Naive thymus-derived CD4-positive, alpha-beta T cell (primary cell): ENCODE measurements at regions not wholly inside any gene's neighbourhood (a gene's known extent, or its start where the extent isn't known, plus 50 kb on each side); places are given as distances from the start of the nearest gene placed in this dataset.
A peak's percentile ranks its signal among the peaks of the same experiment; 100 is the strongest.

ENCODE experiments used
- ATAC-seq: fragments of 150-1000 bp; cut with Tn5 transposase; 2 replicates; pipeline ENCODE4 v1.10.0; 2021; ENCODE audit warnings: mild to moderate bottlenecking, moderate library complexity
- CTCF ChIA-PET: fragments of 350-600 bp; sonication (Branson Sonifier 250); formaldehyde crosslinking; loops from one replicate; lab custom pipeline; 2021; ENCODE audit warnings: antibody characterized with exemption; lab: Charles Lee
- POLR2A ChIA-PET: fragments of 350-600 bp; sonication (Branson Sonifier 250); formaldehyde crosslinking; loops from one replicate; lab custom pipeline; 2021; ENCODE audit warnings: antibody characterized with exemption, inconsistent platforms; lab: Charles Lee
- DNase-seq, 9 donors: peaks; one replicate each; pipeline versions ENCODE4 v3.0.0 to v3.0.0-alpha.2; 2020 to 2022; ENCODE audit warnings: mixed read lengths in 1 of 9
- H3K27ac ChIP-seq: one replicate; pipeline ENCODE4 v1.7.0; 2013; ENCODE audit warnings: mild to moderate bottlenecking, low read depth, low read length, moderate library complexity
- H3K27me3 ChIP-seq, 2 donors: one replicate each; pipeline ENCODE4 v1.7.0; 2013; ENCODE audit warnings: low read length in 2 of 2, mild to moderate bottlenecking in 2 of 2, moderate library complexity in 2 of 2; ENCODE audit not compliant: control insufficient read depth in 2 of 2, insufficient read depth in 2 of 2
- H3K36me3 ChIP-seq, 3 experiments: 1 replicate in 2 of 3; 2 replicates in 1 of 3; pipeline ENCODE4 v1.7.0; 2013; ENCODE audit warnings: low read length in 3 of 3, mild to moderate bottlenecking in 3 of 3, moderate library complexity in 1 of 3; ENCODE audit not compliant: insufficient read depth in 3 of 3, control insufficient read depth in 2 of 3
- H3K4me1 ChIP-seq, 2 donors: one replicate each; pipeline ENCODE4 v1.7.0; 2013; ENCODE audit warnings: low read length in 2 of 2, mild to moderate bottlenecking in 2 of 2, moderate library complexity in 1 of 2; ENCODE audit not compliant: control insufficient read depth in 2 of 2, insufficient read depth in 2 of 2
- H3K4me3 ChIP-seq: 2 replicates; pipeline ENCODE4 v1.7.0; 2013; ENCODE audit warnings: mild to moderate bottlenecking, low read length
- H3K9me3 ChIP-seq, 3 experiments: 1 replicate in 2 of 3; 2 replicates in 1 of 3; pipeline ENCODE4 v1.7.0; 2013; ENCODE audit warnings: low read length in 3 of 3; ENCODE audit not compliant: control insufficient read depth in 2 of 3
- H3K27ac Mint-ChIP-seq, 9 donors: one replicate each; pipeline ENCODE4 v1.8.0; 2020 to 2022; ENCODE audit warnings: mixed read lengths in 9 of 9, mild to moderate bottlenecking in 8 of 9, moderate library complexity in 5 of 9, inconsistent platforms in 2 of 9
- H3K27me3 Mint-ChIP-seq, 5 donors: one replicate each; pipeline ENCODE4 v1.8.0; 2021 to 2022; ENCODE audit warnings: mixed read lengths in 5 of 5, mild to moderate bottlenecking in 1 of 5
- H3K36me3 Mint-ChIP-seq, 5 donors: one replicate each; pipeline ENCODE4 v1.8.0; 2020 to 2022; ENCODE audit warnings: mixed read lengths in 5 of 5, mild to moderate bottlenecking in 3 of 5, inconsistent platforms in 1 of 5
- H3K4me1 Mint-ChIP-seq, 7 donors: one replicate each; pipeline ENCODE4 v1.8.0; 2020 to 2022; ENCODE audit warnings: mixed read lengths in 7 of 7, mild to moderate bottlenecking in 3 of 7, inconsistent platforms in 1 of 7
- H3K4me3 Mint-ChIP-seq, 10 donors: one replicate each; pipeline ENCODE4 v1.8.0; 2020 to 2022; ENCODE audit warnings: mild to moderate bottlenecking in 10 of 10, mixed read lengths in 10 of 10, moderate library complexity in 6 of 10, inconsistent platforms in 2 of 10
- H3K9me3 Mint-ChIP-seq, 11 donors: one replicate each; pipeline ENCODE4 v1.8.0; 2020 to 2022; ENCODE audit warnings: mixed read lengths in 11 of 11, mild to moderate bottlenecking in 4 of 11, inconsistent platforms in 1 of 11, moderate library complexity in 1 of 11
- intact Hi-C, 2 donors: fragments of 100-400 bp; cut with micrococcal nuclease; formaldehyde crosslinking; loops; one replicate each; pipeline ENCODE4 v1.15.1; 2023

GRCh38 chr2:174697255-174697654 lies 67.0 kb downstream of the CHRNA1 start:
- no peak overlapping the region for H3K4me3 Mint-ChIP-seq
- Histone ChIP-seq H3K4me3 (no peak overlapping the region), H3K4me1 (no peaks in the 10 kb centered on the region), H3K36me3 (no peaks in the 10 kb centered on the region), H3K9me3 (no peaks in the 10 kb centered on the region), H3K27me3 (no peaks in the 10 kb centered on the region), H3K27ac (no peak overlapping the region)
- ATAC-seq (peak; percentile 93), DNase-seq (peak in 8 of 9 donors; percentile 38 to 60 (median 49))
- H3K27ac Mint-ChIP-seq: peak overlapping the region in 1 of 9 donors; percentile 55
- CTCF ChIA-PET: interaction anchor here (0.6 to 5.3 kb wide), 19 partner anchors 8 to 584 kb away, joined by 3 to 49 read pairs (median 4); no protein-coding TSS in a partner anchor
- H3K36me3 Mint-ChIP-seq: no peaks in the 10 kb centered on the region
- no peaks in the 10 kb centered on the region for H3K9me3 Mint-ChIP-seq
- H3K4me1 Mint-ChIP-seq: peaks cover 0 to 7% (median 0%) of the 10 kb centered on the region in 7 donors
- POLR2A ChIA-PET: interaction anchor here (0.6 to 1.2 kb wide), 3 partner anchors 12 to 286 kb away, joined by 3 to 4 read pairs (median 3); no protein-coding TSS in a partner anchor
- H3K27me3 Mint-ChIP-seq: peaks cover 0 to 40% (median 0%) of the 10 kb centered on the region in 5 donors
- intact Hi-C loops: loop anchor here in 1 of 2 donors (2.0 to 5.0 kb wide), 2 partner anchors 415 to 586 kb away; no protein-coding TSS in a partner anchor

GRCh38 chr2:174694920-174695319 lies 69.4 kb downstream of the CHRNA1 start:
- no peak overlapping the region for H3K4me3 ChIP-seq
- H3K36me3 ChIP-seq: no peaks in the 10 kb centered on the region
- POLR2A ChIA-PET: interaction anchor here (1.0 to 1.2 kb wide), 2 partner anchors 9 to 85 kb away, joined by 3 read pairs; no protein-coding TSS in a partner anchor
- no peaks in the 10 kb centered on the region for H3K9me3 ChIP-seq
- intact Hi-C loops: loop anchor here in 1 of 2 donors (5.0 kb wide), 1 partner anchor 417 kb away; no protein-coding TSS in a partner anchor
- no peak for DNase-seq
- Mint-ChIP-seq H3K27ac (no peak overlapping the region), H3K4me3 (no peak overlapping the region), H3K27me3 (peaks cover 0 to 42% (median 4%) of the 10 kb centered on the region in 5 donors), H3K9me3 (no peaks in the 10 kb centered on the region), H3K36me3 (no peaks in the 10 kb centered on the region), H3K4me1 (peaks cover 0 to 5% (median 0%) of the 10 kb centered on the region in 7 donors)
- H3K4me1 ChIP-seq: no peaks in the 10 kb centered on the region
- no peaks in the 10 kb centered on the region for H3K27me3 ChIP-seq
- ATAC-seq: no peak
- CTCF ChIA-PET: interaction anchor here (0.7 to 13.9 kb wide), 12 partner anchors 8 to 309 kb away, joined by 3 to 223 read pairs (median 5); partner anchors contain the start of gene WIPF1
- no peak overlapping the region for H3K27ac ChIP-seq

- H3K27ac ChIP-seq: no peak overlapping the region
- H3K27me3 ChIP-seq: no peaks in the 10 kb centered on the region
- no peak overlapping the region for H3K4me3 ChIP-seq
- H3K36me3 ChIP-seq: no peaks in the 10 kb centered on the region
- POLR2A ChIA-PET: interaction anchor here (1.2 kb wide), 1 partner anchor 8 kb away, joined by 3 read pairs; no protein-coding TSS in a partner anchor
- ATAC-seq (no peak), DNase-seq (no peak)
- CTCF ChIA-PET: interaction anchor here (0.7 to 13.9 kb wide), 8 partner anchors 8 to 309 kb away, joined by 3 to 223 read pairs (median 4); partner anchors contain the start of gene WIPF1
- H3K36me3 Mint-ChIP-seq: no peaks in the 10 kb centered on the region
- no peak overlapping the region for H3K4me3 Mint-ChIP-seq
- H3K4me1 Mint-ChIP-seq: peaks cover 0 to 5% (median 0%) of the 10 kb centered on the region in 7 donors
- H3K9me3 ChIP-seq: no peaks in the 10 kb centered on the region
- no peak overlapping the region for H3K27ac Mint-ChIP-seq
- peaks cover 0 to 42% (median 4%) of the 10 kb centered on the region in 5 donors for H3K27me3 Mint-ChIP-seq
- intact Hi-C loops: no loop called here
- no peaks in the 10 kb centered on the region for H3K4me1 ChIP-seq
- H3K9me3 Mint-ChIP-seq: no peaks in the 10 kb centered on the region
These were observed 69.9 kb downstream of the CHRNA1 start for GRCh38 chr2:174694196-174694878.

GRCh38 chr2:174693344-174693743 lies 70.9 kb downstream of the CHRNA1 start:
- Mint-ChIP-seq H3K36me3 (no peaks in the 10 kb centered on the region), H3K27ac (peak overlapping the region in 1 of 9 donors; percentile 33), H3K9me3 (no peaks in the 10 kb centered on the region), H3K4me1 (peaks cover 0 to 10% (median 2%) of the 10 kb centered on the region in 7 donors), H3K27me3 (peaks cover 0 to 42% (median 4%) of the 10 kb centered on the region in 5 donors), H3K4me3 (no peak overlapping the region)
- no peak overlapping the region for H3K27ac ChIP-seq
- CTCF ChIA-PET: interaction anchor here (0.8 to 13.9 kb wide), 6 partner anchors 10 to 424 kb away, joined by 3 to 223 read pairs (median 4); partner anchors contain the start of gene WIPF1
- DNase-seq: no peak
- H3K4me3 ChIP-seq: no peak overlapping the region
- no peaks in the 10 kb centered on the region for H3K36me3 ChIP-seq
- no peaks in the 10 kb centered on the region for H3K9me3 ChIP-seq
- ATAC-seq: no peak
- POLR2A ChIA-PET: no interaction called here
- no peaks in the 10 kb centered on the region for H3K4me1 ChIP-seq
- intact Hi-C loops: no loop called here
- H3K27me3 ChIP-seq: no peaks in the 10 kb centered on the region

GRCh38 chr2:174692256-174692919 lies 71.9 kb downstream of the CHRNA1 start:
- ChIA-PET CTCF (interaction anchor here (0.8 to 13.9 kb wide), 4 partner anchors 57 to 425 kb away, joined by 3 to 223 read pairs (median 4); partner anchors contain the start of gene WIPF1), POLR2A (interaction anchor here (0.9 kb wide), 1 partner anchor 96 kb away, joined by 3 read pairs; no protein-coding TSS in a partner anchor)
- Histone ChIP-seq H3K36me3 (no peaks in the 10 kb centered on the region), H3K9me3 (no peaks in the 10 kb centered on the region), H3K27ac (no peak overlapping the region), H3K4me3 (no peak overlapping the region), H3K4me1 (peaks cover 0 to 6% of the 10 kb centered on the region in 2 donors), H3K27me3 (no peaks in the 10 kb centered on the region)
- intact Hi-C loops: no loop called here
- Mint-ChIP-seq H3K27me3 (peaks cover 0 to 41% (median 4%) of the 10 kb centered on the region in 5 donors), H3K4me3 (no peak overlapping the region), H3K9me3 (no peaks in the 10 kb centered on the region), H3K27ac (no peak overlapping the region), H3K36me3 (no peaks in the 10 kb centered on the region), H3K4me1 (peaks cover 6 to 19% (median 9%) of the 10 kb centered on the region in 7 donors)
- DNase-seq (no peak), ATAC-seq (no peak)

- ATAC-seq (no peak), DNase-seq (no peak)
- Histone ChIP-seq H3K27me3 (no peaks in the 10 kb centered on the region), H3K36me3 (no peaks in the 10 kb centered on the region), H3K4me1 (peaks cover 0 to 6% of the 10 kb centered on the region in 2 donors), H3K27ac (no peak overlapping the region), H3K4me3 (no peak overlapping the region), H3K9me3 (no peaks in the 10 kb centered on the region)
- Mint-ChIP-seq H3K36me3 (no peaks in the 10 kb centered on the region), H3K27ac (no peak overlapping the region), H3K4me3 (no peak overlapping the region), H3K4me1 (peaks cover 6 to 21% (median 13%) of the 10 kb centered on the region in 7 donors), H3K9me3 (no peaks in the 10 kb centered on the region), H3K27me3 (peaks cover 0 to 34% (median 4%) of the 10 kb centered on the region in 5 donors)
- ChIA-PET CTCF (interaction anchor here (13.9 kb wide), 1 partner anchor 90 kb away, joined by 223 read pairs; the partner anchor contains the start of gene WIPF1), POLR2A (interaction anchor here (0.9 kb wide), 1 partner anchor 95 kb away, joined by 3 read pairs; no protein-coding TSS in a partner anchor)
- intact Hi-C loops: no loop called here
These were observed 73.0 kb downstream of the CHRNA1 start for GRCh38 chr2:174691201-174691779.
